ENCODE measurements at regions not wholly inside any gene's neighbourhood (a gene's known extent, or its start where the extent isn't known, plus 50 kb on each side); places are given as distances from the start of the nearest gene placed in this dataset.

- TF ChIP-seq CTCF (IDR thresholded peaks at IDR 0.05) = no peak
- no peak for TF ChIP-seq POLR2AphosphoS5 (IDR thresholded peaks at IDR 0.05)
- no peak for TF ChIP-seq POLR2A (IDR thresholded peaks at IDR 0.05)
Observed at GRCh38 chr5:4222821-4223220, 627.2 kb downstream of the IRX1 start.
